ENCODE measurements at regions not wholly inside any gene's neighbourhood (a gene's known extent, or its start where the extent isn't known, plus 50 kb on each side); places are given as distances from the start of the nearest gene placed in this dataset.

DNA sequence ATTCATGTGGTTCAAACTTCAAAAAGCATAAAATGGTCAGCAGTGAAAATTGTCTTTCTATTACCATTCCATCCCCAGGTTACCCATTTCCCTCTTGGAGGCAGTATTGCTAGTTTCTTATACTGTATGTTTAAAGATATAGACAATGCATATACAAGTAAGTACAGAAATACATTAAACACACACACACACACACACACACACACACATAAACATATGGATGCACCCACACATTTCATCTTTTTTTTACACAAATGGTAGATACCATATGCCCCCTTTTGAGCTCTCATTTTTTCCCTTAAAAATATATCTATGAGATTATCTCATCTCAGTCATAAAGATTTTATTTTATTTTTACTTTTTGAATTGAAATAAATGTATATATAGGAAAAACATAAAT, 79.7 kb downstream of the NEUROD6 start:
- Histone ChIP-seq H3K27me3 (no peaks in the 10 kb centered on the region), H3K4me3 (no peak overlapping the region), H3K4me1 (no peaks in the 10 kb centered on the region), H3K36me3 (no peaks in the 10 kb centered on the region), H3K27ac (no peak overlapping the region), H3K9me3 (no peaks in the 10 kb centered on the region)
- DNase-seq, result no peak
- TF ChIP-seq, protein P1, sequence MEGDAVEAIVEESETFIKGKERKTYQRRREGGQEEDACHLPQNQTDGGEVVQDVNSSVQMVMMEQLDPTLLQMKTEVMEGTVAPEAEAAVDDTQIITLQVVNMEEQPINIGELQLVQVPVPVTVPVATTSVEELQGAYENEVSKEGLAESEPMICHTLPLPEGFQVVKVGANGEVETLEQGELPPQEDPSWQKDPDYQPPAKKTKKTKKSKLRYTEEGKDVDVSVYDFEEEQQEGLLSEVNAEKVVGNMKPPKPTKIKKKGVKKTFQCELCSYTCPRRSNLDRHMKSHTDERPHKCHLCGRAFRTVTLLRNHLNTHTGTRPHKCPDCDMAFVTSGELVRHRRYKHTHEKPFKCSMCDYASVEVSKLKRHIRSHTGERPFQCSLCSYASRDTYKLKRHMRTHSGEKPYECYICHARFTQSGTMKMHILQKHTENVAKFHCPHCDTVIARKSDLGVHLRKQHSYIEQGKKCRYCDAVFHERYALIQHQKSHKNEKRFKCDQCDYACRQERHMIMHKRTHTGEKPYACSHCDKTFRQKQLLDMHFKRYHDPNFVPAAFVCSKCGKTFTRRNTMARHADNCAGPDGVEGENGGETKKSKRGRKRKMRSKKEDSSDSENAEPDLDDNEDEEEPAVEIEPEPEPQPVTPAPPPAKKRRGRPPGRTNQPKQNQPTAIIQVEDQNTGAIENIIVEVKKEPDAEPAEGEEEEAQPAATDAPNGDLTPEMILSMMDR (IDR thresholded peaks at IDR 0.05), result no peak
- no peak for TF ChIP-seq POLR2A (IDR thresholded peaks at IDR 0.05)

DNA sequence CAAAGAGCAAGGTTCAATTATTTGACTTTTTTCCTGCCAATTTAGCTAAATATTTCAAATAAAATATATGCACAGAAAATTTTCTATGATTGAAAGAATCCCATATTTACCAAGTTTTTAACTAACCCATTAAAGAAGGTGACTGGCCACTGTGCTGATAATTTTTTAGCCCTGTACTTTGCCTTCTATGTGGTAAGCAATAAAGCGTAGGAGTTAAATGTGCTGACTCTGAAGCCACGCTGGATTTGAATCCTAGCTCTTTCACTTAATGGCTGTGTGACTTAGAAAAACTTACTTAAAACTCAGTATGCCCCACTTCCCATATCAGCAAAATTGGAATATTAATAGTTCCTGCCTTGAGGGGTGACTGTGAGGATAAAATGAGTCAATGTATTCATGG, 82.1 kb downstream of the NEUROD6 start:
- no peaks in the 10 kb centered on the region for H3K27me3 ChIP-seq
- H3K4me1 ChIP-seq, result no peaks in the 10 kb centered on the region
- no peaks in the 10 kb centered on the region for H3K9me3 ChIP-seq
- no peak overlapping the region for H3K4me3 ChIP-seq
- no peaks in the 10 kb centered on the region for H3K36me3 ChIP-seq
- no peak for TF ChIP-seq POLR2A (IDR thresholded peaks at IDR 0.05)
- TF ChIP-seq, protein P1 (IDR thresholded peaks at IDR 0.05), result no peak
- H3K27ac ChIP-seq, result no peak overlapping the region
- no peak for DNase-seq

DNA sequence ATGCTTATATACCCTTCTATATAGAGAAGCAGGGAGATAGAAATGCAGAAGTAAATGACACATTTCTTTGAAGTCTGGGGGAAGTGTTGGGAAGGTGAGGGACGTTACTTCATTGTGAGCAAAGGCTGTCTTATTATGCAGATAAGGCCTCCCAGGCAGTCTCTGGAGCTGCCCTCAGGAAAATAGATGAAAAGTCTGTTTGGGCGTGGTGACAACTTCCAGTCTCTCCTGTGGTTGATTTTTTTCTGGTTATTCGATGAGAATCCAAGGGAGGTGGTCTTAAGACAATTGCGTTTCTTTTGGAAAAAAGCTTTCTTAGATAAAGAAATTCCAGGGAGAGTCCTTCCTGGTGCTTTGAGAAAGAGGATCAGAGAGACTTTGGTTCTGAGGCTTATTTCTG, 84.0 kb downstream of the NEUROD6 start:
- H3K27ac ChIP-seq, result no peak overlapping the region
- H3K27me3 ChIP-seq, result no peaks in the 10 kb centered on the region
- H3K36me3 ChIP-seq, result no peaks in the 10 kb centered on the region

GRCh38 chr7:31254926-31255325, 85.6 kb downstream of the NEUROD6 start:
- no peak for TF ChIP-seq POLR2A (IDR thresholded peaks at IDR 0.05)
- TF ChIP-seq, protein P1 (IDR thresholded peaks at IDR 0.05), result no peak

More for the DNA sequence above, 84.0 kb downstream of the NEUROD6 start:
- Histone ChIP-seq H3K9me3 (no peaks in the 10 kb centered on the region), H3K4me1 (no peaks in the 10 kb centered on the region), H3K4me3 (no peak overlapping the region)
- DNase-seq, result no peak
- TF ChIP-seq, protein P1 (IDR thresholded peaks at IDR 0.05), result no peak
- TF ChIP-seq POLR2A (IDR thresholded peaks at IDR 0.05), result no peak

GRCh38 chr7:31253532-31253931, 87.0 kb downstream of the NEUROD6 start:
- H3K27ac ChIP-seq, result no peak overlapping the region
- no peak overlapping the region for H3K4me3 ChIP-seq
- TF ChIP-seq, protein P1 (IDR thresholded peaks at IDR 0.05), result no peak
- TF ChIP-seq POLR2A (IDR thresholded peaks at IDR 0.05), result no peak
- H3K36me3 ChIP-seq, result no peaks in the 10 kb centered on the region
- no peak for DNase-seq
- H3K4me1 ChIP-seq, result no peaks in the 10 kb centered on the region
- H3K27me3 ChIP-seq, result no peaks in the 10 kb centered on the region
- H3K9me3 ChIP-seq, result no peaks in the 10 kb centered on the region

More at GRCh38 chr7:31254926-31255325, 85.6 kb downstream of the NEUROD6 start:
- DNase-seq, result no peak
- H3K4me3 ChIP-seq, result no peak overlapping the region
- no peaks in the 10 kb centered on the region for H3K9me3 ChIP-seq
- H3K27me3 ChIP-seq, result no peaks in the 10 kb centered on the region
- H3K36me3 ChIP-seq, result no peaks in the 10 kb centered on the region
- no peaks in the 10 kb centered on the region for H3K4me1 ChIP-seq
- no peak overlapping the region for H3K27ac ChIP-seq

DNA sequence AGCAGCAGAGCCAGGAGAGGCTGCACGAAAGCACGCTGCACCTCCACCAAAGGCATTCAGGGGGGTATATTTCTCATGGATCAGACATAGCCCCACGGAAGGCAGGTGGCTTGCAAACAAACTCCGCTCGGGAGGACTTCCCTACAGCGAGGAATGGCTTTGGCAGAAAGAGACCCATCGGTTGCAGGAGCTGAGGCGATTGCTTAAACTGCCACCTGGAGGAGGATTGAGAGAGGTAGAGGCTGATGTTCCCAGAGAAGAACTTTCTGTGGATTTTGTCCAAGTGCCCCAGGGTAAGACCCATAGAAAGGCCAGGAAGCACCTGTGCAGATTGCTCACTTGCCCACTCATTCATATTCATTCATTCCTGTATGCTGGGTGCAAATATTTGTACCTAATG, 89.1 kb downstream of the NEUROD6 start:
- no peaks in the 10 kb centered on the region for H3K4me1 ChIP-seq
- H3K27me3 ChIP-seq, result no peaks in the 10 kb centered on the region
- H3K27ac ChIP-seq, result no peak overlapping the region
- no peaks in the 10 kb centered on the region for H3K9me3 ChIP-seq
- no peak for DNase-seq
- no peak overlapping the region for H3K4me3 ChIP-seq
- TF ChIP-seq, protein P1 (IDR thresholded peaks at IDR 0.05), result no peak
- no peak for TF ChIP-seq POLR2A (IDR thresholded peaks at IDR 0.05)
- no peaks in the 10 kb centered on the region for H3K36me3 ChIP-seq

Measured in Peyer's patch (tissue), 4 donors.